ENCODE measurements at regions not wholly inside any gene's neighbourhood (a gene's known extent, or its start where the extent isn't known, plus 50 kb on each side); places are given as distances from the start of the nearest gene placed in this dataset.

GRCh38 chr18:22113144-22113844 lies 56.1 kb upstream of the GATA6 start:
- TF ChIP-seq, protein P1, sequence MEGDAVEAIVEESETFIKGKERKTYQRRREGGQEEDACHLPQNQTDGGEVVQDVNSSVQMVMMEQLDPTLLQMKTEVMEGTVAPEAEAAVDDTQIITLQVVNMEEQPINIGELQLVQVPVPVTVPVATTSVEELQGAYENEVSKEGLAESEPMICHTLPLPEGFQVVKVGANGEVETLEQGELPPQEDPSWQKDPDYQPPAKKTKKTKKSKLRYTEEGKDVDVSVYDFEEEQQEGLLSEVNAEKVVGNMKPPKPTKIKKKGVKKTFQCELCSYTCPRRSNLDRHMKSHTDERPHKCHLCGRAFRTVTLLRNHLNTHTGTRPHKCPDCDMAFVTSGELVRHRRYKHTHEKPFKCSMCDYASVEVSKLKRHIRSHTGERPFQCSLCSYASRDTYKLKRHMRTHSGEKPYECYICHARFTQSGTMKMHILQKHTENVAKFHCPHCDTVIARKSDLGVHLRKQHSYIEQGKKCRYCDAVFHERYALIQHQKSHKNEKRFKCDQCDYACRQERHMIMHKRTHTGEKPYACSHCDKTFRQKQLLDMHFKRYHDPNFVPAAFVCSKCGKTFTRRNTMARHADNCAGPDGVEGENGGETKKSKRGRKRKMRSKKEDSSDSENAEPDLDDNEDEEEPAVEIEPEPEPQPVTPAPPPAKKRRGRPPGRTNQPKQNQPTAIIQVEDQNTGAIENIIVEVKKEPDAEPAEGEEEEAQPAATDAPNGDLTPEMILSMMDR (IDR thresholded peaks at IDR 0.05; ENCODE audit: borderline replicate concordance, extremely low read depth, low read length, poor library complexity, severe bottlenecking): no peak
- TF ChIP-seq EZH2 (IDR thresholded peaks at IDR 0.05; ENCODE audit: borderline replicate concordance, low read depth, low read length, severe bottlenecking): no peak
